ENCODE measurements at regions not wholly inside any gene's neighbourhood (a gene's known extent, or its start where the extent isn't known, plus 50 kb on each side); places are given as distances from the start of the nearest gene placed in this dataset.
"Not testable (repeated sequence)": the region's sequence is repeated elsewhere in the genome, so short reads cannot be mapped to it uniquely, and the experiment has no call there.

DNA sequence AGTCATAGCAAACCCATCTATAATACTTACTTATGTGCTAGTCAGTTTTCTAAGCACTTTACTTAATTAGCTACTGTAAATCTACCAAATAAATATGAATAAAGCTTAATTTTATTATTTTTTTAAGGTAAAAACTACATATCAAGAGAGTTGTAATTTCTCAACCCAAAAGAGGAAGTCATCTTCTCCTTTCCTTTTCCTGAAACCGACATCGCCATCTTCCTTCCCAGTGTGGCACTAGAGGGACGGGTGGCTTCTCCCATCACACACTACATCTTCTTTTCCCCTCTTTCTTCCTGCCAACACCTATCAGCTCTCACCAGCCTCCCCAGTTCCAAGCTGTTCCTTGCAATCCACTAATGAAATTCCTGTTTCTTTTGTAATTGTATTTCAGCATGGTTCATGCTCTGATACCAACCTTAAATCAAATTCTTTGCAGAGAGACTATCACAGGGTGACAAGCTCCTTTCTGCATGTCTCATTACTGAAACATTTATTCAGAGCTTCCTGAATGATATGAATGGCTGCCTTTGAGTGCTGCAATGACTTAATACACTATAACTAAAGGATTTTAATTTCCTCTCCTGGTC, 251.6 kb upstream of the FAM78B start:
- TF ChIP-seq POLR2AphosphoS5 (IDR thresholded peaks at IDR 0.05; ENCODE audit: low read depth, low read length): no peak
- 0 out of 2 replicates have a peak, but pooled peaks have one; percentile 18 for TF ChIP-seq SPI1 (IDR thresholded peaks at IDR 0.05; ENCODE audit: low read depth, low read length)
- no peak for TF ChIP-seq TAF1 (IDR thresholded peaks at IDR 0.05; ENCODE audit: low read depth, low read length)
- TF ChIP-seq PAX5 (IDR thresholded peaks at IDR 0.05; ENCODE audit: insufficient read depth, low read length, severe bottlenecking): no peak
- DNase-seq (ENCODE audit: insufficient read length, low spot score) (no peak), FAIRE-seq (no peak)

DNA sequence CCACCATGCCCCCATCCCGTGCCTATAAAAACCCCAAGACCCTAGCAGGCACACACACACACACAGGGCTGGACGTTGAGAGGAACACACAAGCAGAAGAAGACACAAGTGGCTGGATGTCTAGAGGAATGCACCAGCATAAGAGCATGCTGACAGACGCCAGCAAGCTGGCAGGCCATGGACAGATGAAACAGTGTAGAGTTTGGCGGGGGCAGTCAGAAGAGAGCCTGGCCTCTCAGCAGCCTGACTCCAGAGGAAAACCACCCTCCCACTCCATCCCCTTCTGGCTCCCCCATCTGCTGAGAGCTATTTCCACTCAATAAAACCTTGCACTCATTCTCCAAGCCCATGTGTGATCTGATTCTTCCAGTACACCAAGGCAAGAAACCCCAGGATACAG, 255.8 kb upstream of the FAM78B start:
- FAIRE-seq; DNase-seq (ENCODE audit: insufficient read length, low spot score): not testable (repeated sequence)

DNA sequence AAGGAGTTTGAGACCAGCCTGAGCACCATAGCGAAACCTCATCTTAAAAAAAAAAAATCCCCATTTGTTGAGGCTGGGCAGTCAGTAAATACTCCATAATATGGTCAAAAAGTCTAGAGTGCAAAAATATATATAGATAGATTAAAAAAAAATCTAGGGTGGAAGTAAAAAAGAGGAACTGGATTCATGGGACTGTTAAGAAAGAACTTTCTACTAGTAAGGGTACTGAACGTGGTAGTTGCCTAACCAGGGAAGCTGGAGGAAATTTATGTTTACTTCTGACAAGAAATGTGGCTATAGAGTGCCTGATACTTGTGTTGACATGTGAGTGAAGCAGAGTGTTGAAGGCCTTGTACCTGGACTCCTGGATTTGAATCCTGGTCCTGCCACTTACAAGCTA, 265.9 kb upstream of the FAM78B start:
- FAIRE-seq (no peak), DNase-seq (ENCODE audit: insufficient read length, low spot score) (no peak)
- TF ChIP-seq POLR2A (IDR thresholded peaks at IDR 0.05; ENCODE audit: low read depth, low read length) (no peak), POU2F2 (IDR thresholded peaks at IDR 0.05; ENCODE audit: low read depth, low read length) (no peak), SPI1 (IDR thresholded peaks at IDR 0.05; ENCODE audit: low read depth, low read length) (peak; percentile 39; the same call in 1 of the 2 replicates), PAX5 (IDR thresholded peaks at IDR 0.05; ENCODE audit: insufficient read depth, low read length, severe bottlenecking) (no peak), TAF1 (IDR thresholded peaks at IDR 0.05; ENCODE audit: low read depth, low read length) (no peak), POLR2AphosphoS5 (IDR thresholded peaks at IDR 0.05; ENCODE audit: low read depth, low read length) (no peak)

DNA sequence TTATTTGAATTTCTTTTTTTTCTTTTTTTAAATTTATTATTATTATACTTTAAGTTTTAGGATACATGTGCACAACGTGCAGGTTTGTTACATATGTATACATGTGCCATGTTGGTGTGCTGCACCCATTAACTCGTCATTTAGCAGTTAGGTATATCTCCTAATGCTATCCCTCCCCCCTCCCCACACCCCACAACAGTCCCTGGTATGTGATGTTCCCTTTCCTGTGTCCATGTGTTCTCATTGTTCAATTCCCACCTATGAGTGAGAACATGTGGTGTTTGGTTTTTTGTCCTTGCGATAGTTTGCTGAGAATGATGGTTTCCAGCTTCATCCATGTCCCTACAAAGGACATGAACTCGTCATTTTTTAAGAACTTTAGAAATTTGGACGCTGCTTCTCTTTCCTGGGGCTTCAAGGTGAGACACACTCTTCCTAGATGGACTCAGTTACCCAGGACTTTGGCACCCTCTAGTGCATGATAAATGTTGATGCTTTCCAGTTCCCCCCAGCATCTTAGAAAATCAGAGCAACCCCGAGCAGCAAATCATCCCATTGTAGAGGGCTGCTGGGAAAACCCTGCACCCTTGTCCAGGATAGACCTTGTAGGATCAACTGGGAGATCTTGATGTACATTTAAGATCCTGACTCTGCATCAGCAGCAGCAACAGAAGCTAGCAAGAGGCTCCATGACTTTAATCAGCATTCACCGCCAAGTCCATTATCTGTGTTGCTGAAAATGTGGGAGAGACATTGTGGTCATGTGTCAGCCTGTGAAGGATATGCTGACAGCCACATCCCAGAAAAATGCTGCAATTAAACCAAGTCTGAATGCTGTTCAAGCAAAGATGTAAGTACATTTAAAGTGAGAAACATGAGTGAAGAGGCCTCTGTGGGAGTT, 266.9 kb upstream of the FAM78B start:
- 0 out of 2 replicates have a peak, but pooled peaks have one; percentile 11 for TF ChIP-seq SPI1 (IDR thresholded peaks at IDR 0.05; ENCODE audit: low read depth, low read length)
- FAIRE-seq: not testable (repeated sequence)
- peak; percentile 15 for DNase-seq (ENCODE audit: insufficient read length, low spot score)

DNA sequence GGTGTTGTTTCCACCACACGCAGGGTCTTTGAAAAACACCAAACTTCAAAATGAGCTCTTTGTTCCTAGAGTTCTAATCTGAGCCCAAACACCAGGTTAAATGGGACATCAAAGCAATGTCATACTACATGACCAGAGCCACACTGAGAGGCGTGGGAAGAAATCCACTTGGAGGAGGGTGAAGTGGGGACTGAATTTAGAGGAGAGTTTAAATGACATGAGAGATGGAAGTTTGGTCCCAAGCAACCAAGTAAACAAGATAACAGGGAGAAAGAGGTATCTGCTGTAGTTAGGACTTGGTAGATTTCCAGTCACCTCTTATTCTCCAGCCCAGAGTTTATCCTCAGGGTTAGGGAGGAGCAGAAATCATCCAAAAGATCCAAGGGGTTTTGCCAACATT, 290.9 kb upstream of the FAM78B start:
- no peak for DNase-seq (ENCODE audit: insufficient read length, low spot score)

DNA sequence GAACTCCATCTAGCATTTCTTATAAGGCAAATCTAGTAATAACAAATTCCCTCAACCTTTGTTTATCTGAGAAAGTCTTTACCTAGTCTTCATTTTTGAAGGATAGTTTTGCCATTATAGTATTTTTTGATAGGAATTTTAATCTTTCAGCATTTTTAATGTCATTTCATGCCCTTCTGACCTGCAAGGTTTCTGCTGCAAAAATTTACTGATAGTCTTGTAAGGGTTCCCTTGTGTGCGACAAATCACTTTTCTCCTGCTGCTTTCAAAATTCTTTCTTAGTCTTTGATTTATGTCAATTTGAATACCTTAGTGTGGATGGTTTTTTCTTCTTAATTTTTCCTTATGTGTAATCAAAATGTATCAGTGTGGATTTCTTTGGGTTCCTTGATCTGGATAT, 297.5 kb upstream of the FAM78B start:
- no peak for TF ChIP-seq PAX5 (IDR thresholded peaks at IDR 0.05; ENCODE audit: insufficient read depth, low read length, severe bottlenecking)
- TF ChIP-seq SPI1 (IDR thresholded peaks at IDR 0.05; ENCODE audit: low read depth, low read length): no peak
- TF ChIP-seq TAF1 (IDR thresholded peaks at IDR 0.05; ENCODE audit: low read depth, low read length): no peak
- no peak for TF ChIP-seq POU2F2 (IDR thresholded peaks at IDR 0.05; ENCODE audit: low read depth, low read length)
- no peak for TF ChIP-seq POLR2AphosphoS5 (IDR thresholded peaks at IDR 0.05; ENCODE audit: low read depth, low read length)
- no peak for TF ChIP-seq POLR2A (IDR thresholded peaks at IDR 0.05; ENCODE audit: low read depth, low read length)
- FAIRE-seq: no peak
- no peak for DNase-seq (ENCODE audit: insufficient read length, low spot score)

More for the DNA sequence above, 290.9 kb upstream of the FAM78B start:
- TF ChIP-seq POLR2A (IDR thresholded peaks at IDR 0.05; ENCODE audit: low read depth, low read length) (no peak), POU2F2 (IDR thresholded peaks at IDR 0.05; ENCODE audit: low read depth, low read length) (no peak), TAF1 (IDR thresholded peaks at IDR 0.05; ENCODE audit: low read depth, low read length) (no peak), SPI1 (IDR thresholded peaks at IDR 0.05; ENCODE audit: low read depth, low read length) (no peak), PAX5 (IDR thresholded peaks at IDR 0.05; ENCODE audit: insufficient read depth, low read length, severe bottlenecking) (no peak), POLR2AphosphoS5 (IDR thresholded peaks at IDR 0.05; ENCODE audit: low read depth, low read length) (no peak)
- no peak for FAIRE-seq

DNA sequence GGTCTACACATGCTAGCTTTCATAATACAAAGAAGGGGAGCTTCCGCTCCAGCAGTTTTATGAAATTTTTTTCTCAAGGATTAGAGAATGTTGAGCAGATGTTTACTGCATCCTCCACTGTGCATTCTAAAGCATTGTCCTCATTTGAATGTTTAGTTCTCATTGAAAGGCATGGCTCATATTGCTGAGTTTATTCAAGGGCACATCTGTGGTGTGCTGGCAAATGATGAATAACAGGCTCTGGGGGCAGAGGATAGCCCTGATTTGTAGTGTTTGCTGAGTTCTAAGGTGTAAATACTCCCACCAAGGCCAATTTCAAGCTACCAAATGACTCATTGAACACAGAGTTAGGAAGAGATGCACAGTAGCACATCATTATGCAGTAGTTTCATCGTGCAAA, 303.2 kb upstream of the FAM78B start:
- DNase-seq (ENCODE audit: insufficient read length, low spot score) (no peak), FAIRE-seq (no peak)
- TF ChIP-seq PAX5 (IDR thresholded peaks at IDR 0.05; ENCODE audit: insufficient read depth, low read length, severe bottlenecking) (no peak), SPI1 (IDR thresholded peaks at IDR 0.05; ENCODE audit: low read depth, low read length) (no peak), POU2F2 (IDR thresholded peaks at IDR 0.05; ENCODE audit: low read depth, low read length) (no peak), POLR2A (IDR thresholded peaks at IDR 0.05; ENCODE audit: low read depth, low read length) (no peak), POLR2AphosphoS5 (IDR thresholded peaks at IDR 0.05; ENCODE audit: low read depth, low read length) (no peak), TAF1 (IDR thresholded peaks at IDR 0.05; ENCODE audit: low read depth, low read length) (no peak)

DNA sequence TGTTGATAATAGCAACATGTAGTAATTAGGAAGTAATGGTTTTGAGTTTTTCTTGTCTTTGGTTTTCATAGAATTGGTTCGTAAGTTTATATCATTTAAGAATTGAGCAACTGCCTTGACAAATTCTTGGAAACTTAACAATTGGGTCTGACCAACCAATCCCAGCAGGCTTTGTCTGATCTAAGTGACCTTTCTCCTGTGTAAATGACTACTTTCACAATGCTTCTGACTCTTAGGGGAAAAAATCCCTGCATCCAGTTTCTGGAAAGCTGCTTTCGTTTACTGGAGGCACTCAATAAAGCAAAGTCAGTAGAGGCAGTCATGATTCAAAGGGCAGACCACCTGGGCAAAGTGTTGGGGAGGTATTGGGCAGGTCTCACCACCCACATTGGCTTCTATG, 303.6 kb upstream of the FAM78B start:
- FAIRE-seq: no peak
- DNase-seq (ENCODE audit: insufficient read length, low spot score): no peak

DNA sequence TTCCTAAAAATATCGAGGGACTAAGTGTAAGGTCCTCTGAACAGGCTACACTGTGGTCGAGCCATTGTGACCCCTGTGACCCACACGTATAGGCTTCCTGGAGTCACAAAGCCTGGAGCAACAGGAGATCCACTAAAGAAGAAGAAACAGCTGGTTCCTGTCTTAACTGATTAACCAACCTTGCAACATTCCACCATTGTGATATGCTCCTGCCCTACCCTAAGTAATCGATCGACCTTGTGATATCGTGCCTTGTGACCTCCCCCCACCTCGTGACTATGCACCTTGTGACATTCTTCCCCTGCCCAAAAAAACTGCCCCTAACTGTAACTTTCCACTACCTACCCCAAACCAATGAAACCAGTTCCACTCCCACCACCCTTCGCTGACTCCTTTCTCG, 304.6 kb upstream of the FAM78B start:
- no peak for DNase-seq (ENCODE audit: insufficient read length, low spot score)
- no peak for TF ChIP-seq POU2F2 (IDR thresholded peaks at IDR 0.05; ENCODE audit: low read depth, low read length)
- no peak for TF ChIP-seq TAF1 (IDR thresholded peaks at IDR 0.05; ENCODE audit: low read depth, low read length)
- no peak for TF ChIP-seq POLR2A (IDR thresholded peaks at IDR 0.05; ENCODE audit: low read depth, low read length)
- FAIRE-seq: peak; percentile 54

More for the DNA sequence above, 303.6 kb upstream of the FAM78B start:
- no peak for TF ChIP-seq POLR2A (IDR thresholded peaks at IDR 0.05; ENCODE audit: low read depth, low read length)
- no peak for TF ChIP-seq SPI1 (IDR thresholded peaks at IDR 0.05; ENCODE audit: low read depth, low read length)
- TF ChIP-seq TAF1 (IDR thresholded peaks at IDR 0.05; ENCODE audit: low read depth, low read length): no peak
- TF ChIP-seq POLR2AphosphoS5 (IDR thresholded peaks at IDR 0.05; ENCODE audit: low read depth, low read length): no peak
- TF ChIP-seq POU2F2 (IDR thresholded peaks at IDR 0.05; ENCODE audit: low read depth, low read length): no peak
- no peak for TF ChIP-seq PAX5 (IDR thresholded peaks at IDR 0.05; ENCODE audit: insufficient read depth, low read length, severe bottlenecking)

DNA sequence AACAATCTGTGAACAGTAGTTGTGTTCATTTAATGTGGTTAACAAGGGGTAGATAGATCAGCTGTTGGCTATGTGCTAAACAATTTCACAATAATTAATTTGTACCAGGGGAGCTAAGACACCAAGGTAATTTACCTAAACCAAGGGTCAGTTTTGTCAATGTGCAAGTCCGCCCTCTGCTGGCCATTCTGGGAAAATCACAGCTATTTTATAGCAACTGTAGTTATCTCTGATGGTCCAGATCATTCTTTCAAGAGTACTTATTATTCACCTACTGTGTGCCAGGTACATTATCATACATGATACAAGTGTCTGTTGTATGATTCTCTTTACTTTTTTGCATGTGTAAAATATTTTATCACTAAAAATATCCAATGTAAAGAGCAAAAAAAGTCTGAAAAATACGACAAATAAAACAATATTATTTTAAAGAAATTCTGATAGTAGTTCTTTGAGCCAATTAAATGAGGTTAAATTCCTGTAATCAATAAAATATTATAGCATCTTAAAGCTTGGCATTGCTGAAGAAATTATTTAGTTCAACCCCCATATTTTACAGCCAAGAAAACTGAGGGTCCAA, 312.3 kb upstream of the FAM78B start:
- FAIRE-seq (peak; percentile 79), DNase-seq (ENCODE audit: insufficient read length, low spot score) (no peak)
- no peak for TF ChIP-seq POU2F2 (IDR thresholded peaks at IDR 0.05; ENCODE audit: low read depth, low read length)
